ENCODE measurements at regions not wholly inside any gene's neighbourhood (a gene's known extent, or its start where the extent isn't known, plus 50 kb on each side); places are given as distances from the start of the nearest gene placed in this dataset.

GRCh38 chr4:27759611-27760575, 899.3 kb downstream of the STIM2 start:
- DNase-seq (ENCODE audit: extremely low read depth, insufficient read length): no peak
- H3K4me3 ChIP-seq (replicated peaks; ENCODE audit: low read depth, low read length): no peak overlapping the region
- no peaks in the 10 kb centered on the region for H3K36me3 ChIP-seq (ENCODE audit: control insufficient read depth, insufficient read depth, low read length)
- no peaks in the 10 kb centered on the region for H3K27me3 ChIP-seq (replicated peaks; ENCODE audit: control insufficient read depth, insufficient read depth, low read length)
- no peak for TF ChIP-seq CTCF (IDR thresholded peaks at IDR 0.05; ENCODE audit: insufficient read depth, low read length, poor library complexity, severe bottlenecking)

DNA sequence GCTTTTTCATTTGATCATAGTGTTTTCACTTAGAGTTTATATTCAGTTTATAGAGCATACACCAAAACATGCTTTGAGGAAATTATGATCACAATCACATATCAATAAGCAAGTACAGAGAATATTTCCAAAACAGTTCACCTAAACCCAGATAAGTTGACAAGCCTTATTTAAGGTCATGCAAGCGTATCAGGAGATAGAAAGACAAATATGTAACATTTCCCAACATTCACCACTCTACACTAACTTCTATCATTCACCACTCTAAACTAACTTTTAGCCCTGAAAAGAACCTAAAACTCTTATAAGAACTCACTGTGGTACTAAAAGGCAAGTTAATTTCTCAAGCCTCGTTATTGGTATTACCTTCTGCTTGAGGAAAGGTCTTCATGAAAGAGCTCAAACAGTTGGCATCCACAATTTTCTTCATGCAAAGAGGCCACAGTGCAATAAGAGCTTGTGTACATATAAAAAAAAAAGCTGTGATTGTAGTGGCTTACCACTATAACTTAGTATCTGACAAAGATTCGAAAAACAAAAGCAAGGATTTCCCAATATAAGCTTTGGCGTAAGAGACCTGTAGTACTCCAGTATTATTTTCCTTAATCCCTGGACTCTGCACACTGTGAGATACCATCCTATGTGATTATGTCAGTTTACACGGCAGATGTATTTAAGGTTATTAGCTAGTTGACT, 903.3 kb downstream of the STIM2 start:
- Histone ChIP-seq H3K36me3 (ENCODE audit: control insufficient read depth, insufficient read depth, low read length) (no peaks in the 10 kb centered on the region), H3K4me3 (replicated peaks; ENCODE audit: low read depth, low read length) (no peak overlapping the region), H3K27me3 (replicated peaks; ENCODE audit: control insufficient read depth, insufficient read depth, low read length) (no peaks in the 10 kb centered on the region)
- DNase-seq (ENCODE audit: extremely low read depth, insufficient read length): no peak
- TF ChIP-seq CTCF (IDR thresholded peaks at IDR 0.05; ENCODE audit: insufficient read depth, low read length, poor library complexity, severe bottlenecking): no peak

- Histone ChIP-seq H3K27me3 (replicated peaks; ENCODE audit: control insufficient read depth, insufficient read depth, low read length) (no peaks in the 10 kb centered on the region), H3K36me3 (ENCODE audit: control insufficient read depth, insufficient read depth, low read length) (no peaks in the 10 kb centered on the region), H3K4me3 (replicated peaks; ENCODE audit: low read depth, low read length) (no peak overlapping the region)
- DNase-seq (ENCODE audit: extremely low read depth, insufficient read length): no peak
- TF ChIP-seq CTCF (IDR thresholded peaks at IDR 0.05; ENCODE audit: insufficient read depth, low read length, poor library complexity, severe bottlenecking): no peak
These were observed 903.8 kb downstream of the STIM2 start for GRCh38 chr4:27764526-27764837.

GRCh38 chr4:27770895-27771294, 910.3 kb downstream of the STIM2 start:
- Histone ChIP-seq H3K27me3 (replicated peaks; ENCODE audit: control insufficient read depth, insufficient read depth, low read length) (no peaks in the 10 kb centered on the region), H3K36me3 (ENCODE audit: control insufficient read depth, insufficient read depth, low read length) (no peaks in the 10 kb centered on the region), H3K4me3 (replicated peaks; ENCODE audit: low read depth, low read length) (no peak overlapping the region)
- no peak for DNase-seq (ENCODE audit: extremely low read depth, insufficient read length)
- TF ChIP-seq CTCF (IDR thresholded peaks at IDR 0.05; ENCODE audit: insufficient read depth, low read length, poor library complexity, severe bottlenecking): no peak

DNA sequence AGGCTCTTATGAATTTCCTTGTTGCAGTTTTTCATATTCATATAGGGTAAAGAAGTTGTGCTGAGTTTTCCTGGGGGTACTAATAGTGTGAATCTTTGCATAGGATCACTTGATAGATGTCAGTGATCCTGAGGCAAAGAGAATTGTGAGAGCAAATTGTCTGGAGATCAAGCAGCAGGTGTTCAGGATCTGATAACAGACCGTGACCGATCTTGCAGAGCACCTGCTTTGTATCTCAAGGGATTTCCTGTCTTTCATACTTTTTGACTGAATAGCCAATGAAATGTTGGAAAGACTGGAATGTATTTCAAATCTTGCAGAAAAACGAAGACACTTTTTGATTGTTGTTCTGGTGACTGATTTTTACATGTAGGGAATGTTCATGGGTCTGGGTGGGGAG, 914.5 kb downstream of the STIM2 start:
- no peak overlapping the region for H3K4me3 ChIP-seq (replicated peaks; ENCODE audit: low read depth, low read length)
- no peak for TF ChIP-seq CTCF (IDR thresholded peaks at IDR 0.05; ENCODE audit: insufficient read depth, low read length, poor library complexity, severe bottlenecking)
- no peak for DNase-seq (ENCODE audit: extremely low read depth, insufficient read length)
- H3K36me3 ChIP-seq (ENCODE audit: control insufficient read depth, insufficient read depth, low read length): no peaks in the 10 kb centered on the region
- no peaks in the 10 kb centered on the region for H3K27me3 ChIP-seq (replicated peaks; ENCODE audit: control insufficient read depth, insufficient read depth, low read length)
